Parathyroid adenoma (tissue), 2 donors: ENCODE measurements at regions not wholly inside any gene's neighbourhood (a gene's known extent, or its start where the extent isn't known, plus 50 kb on each side); places are given as distances from the start of the nearest gene placed in this dataset.
"Not testable (repeated sequence)": the region's sequence is repeated elsewhere in the genome, so short reads cannot be mapped to it uniquely, and the experiment has no call there.

Experiments
- H2AFZ ChIP-seq: fragments of 300-600 bp; sonication (generic); one replicate; pipeline ENCODE4 v1.7.0; 2017; ENCODE audit warnings: antibody characterized with exemption, mild to moderate bottlenecking
- H3K27ac ChIP-seq: fragments of 300-600 bp; sonication (generic); one replicate; pipeline ENCODE4 v1.7.0; 2017
- H3K27me3 ChIP-seq: fragments of 300-600 bp; sonication (generic); one replicate; pipeline ENCODE4 v1.7.0; 2017; ENCODE audit warnings: low read length; ENCODE audit not compliant: control insufficient read depth, insufficient read depth
- H3K36me3 ChIP-seq: fragments of 300-600 bp; sonication (generic); one replicate; pipeline ENCODE4 v1.7.0; 2017; ENCODE audit warnings: low read length; ENCODE audit not compliant: control insufficient read depth, insufficient read depth
- H3K4me1 ChIP-seq: fragments of 300-600 bp; sonication (generic); one replicate; pipeline ENCODE4 v1.7.0; 2017; ENCODE audit warnings: control low read depth
- H3K4me2 ChIP-seq: fragments of 300-600 bp; sonication (generic); one replicate; pipeline ENCODE4 v1.7.0; 2017; ENCODE audit warnings: low read length
- H3K4me3 ChIP-seq: fragments of 300-600 bp; sonication (generic); one replicate; pipeline ENCODE4 v1.7.0; 2017; ENCODE audit warnings: low read depth, low read length
- H3K79me2 ChIP-seq: fragments of 300-600 bp; sonication (generic); one replicate; pipeline ENCODE4 v1.7.0; 2017; ENCODE audit warnings: control low read depth
- H3K9ac ChIP-seq: fragments of 300-600 bp; sonication (generic); one replicate; pipeline ENCODE4 v1.7.0; 2017; ENCODE audit warnings: mild to moderate bottlenecking
- H3K9me3 ChIP-seq: fragments of 300-600 bp; sonication (generic); one replicate; pipeline ENCODE4 v1.7.0; 2017; ENCODE audit warnings: low read length; ENCODE audit not compliant: control insufficient read depth
- CTCF ChIP-seq: fragments of 300-600 bp; sonication (generic); IDR thresholded peaks from one replicate; pipeline ENCODE4 v1.7.0; 2017; ENCODE audit warnings: antibody characterized with exemption, mild to moderate bottlenecking
- donor health status: primary hyperparathyroidism.

- no peak overlapping the region for H3K4me2 ChIP-seq
- H3K27me3 ChIP-seq: no peaks in the 10 kb centered on the region
- H3K36me3 ChIP-seq: no peaks in the 10 kb centered on the region
- no peaks in the 10 kb centered on the region for H3K9me3 ChIP-seq
- H3K4me1 ChIP-seq: no peaks in the 10 kb centered on the region
- no peak overlapping the region for H3K27ac ChIP-seq
- no peaks in the 10 kb centered on the region for H3K79me2 ChIP-seq
- H3K4me3 ChIP-seq: no peak overlapping the region
- H2AFZ ChIP-seq: no peak overlapping the region
- H3K9ac ChIP-seq: no peak overlapping the region
- TF ChIP-seq CTCF: no peak
Measured at GRCh38 chr2:212794471-212794870, 255.9 kb upstream of the ERBB4 start.

- Histone ChIP-seq H3K9ac (no peak overlapping the region), H3K27ac (no peak overlapping the region), H3K9me3 (no peaks in the 10 kb centered on the region), H3K36me3 (no peaks in the 10 kb centered on the region), H3K4me1 (no peaks in the 10 kb centered on the region), H3K4me3 (no peak overlapping the region), H2AFZ (no peak overlapping the region), H3K79me2 (no peaks in the 10 kb centered on the region), H3K4me2 (no peak overlapping the region), H3K27me3 (no peaks in the 10 kb centered on the region)
- TF ChIP-seq CTCF: no peak
Measured at GRCh38 chr2:212791569-212791968, 253.0 kb upstream of the ERBB4 start.

- H3K9ac ChIP-seq, H3K36me3 ChIP-seq, H3K4me3 ChIP-seq, H3K4me1 ChIP-seq, H3K79me2 ChIP-seq, H3K27ac ChIP-seq, H3K9me3 ChIP-seq, H3K4me2 ChIP-seq, H2AFZ ChIP-seq, H3K27me3 ChIP-seq: not testable (repeated sequence)
Measured at GRCh38 chr2:212786088-212786487, 247.5 kb upstream of the ERBB4 start.

- H3K27ac ChIP-seq: no peak overlapping the region
- H3K79me2 ChIP-seq: no peaks in the 10 kb centered on the region
- no peak overlapping the region for H3K9ac ChIP-seq
- peak overlapping the region; percentile 17 for H3K4me3 ChIP-seq
- H2AFZ ChIP-seq: peak overlapping the region; percentile 12
- H3K4me1 ChIP-seq: peaks cover 4% of the 10 kb centered on the region
- peak; percentile 68 for TF ChIP-seq CTCF
- H3K4me2 ChIP-seq: peak overlapping the region; percentile 42
- H3K36me3 ChIP-seq: no peaks in the 10 kb centered on the region
- H3K9me3 ChIP-seq: no peaks in the 10 kb centered on the region
- no peaks in the 10 kb centered on the region for H3K27me3 ChIP-seq
Measured at GRCh38 chr2:212777020-212777491, 238.5 kb upstream of the ERBB4 start.

- no peak overlapping the region for H3K27ac ChIP-seq
- H3K9ac ChIP-seq: no peak overlapping the region
- H3K79me2 ChIP-seq: no peaks in the 10 kb centered on the region
- no peak overlapping the region for H2AFZ ChIP-seq
- no peak overlapping the region for H3K4me3 ChIP-seq
- no peaks in the 10 kb centered on the region for H3K27me3 ChIP-seq
- H3K4me2 ChIP-seq: no peak overlapping the region
- no peaks in the 10 kb centered on the region for H3K9me3 ChIP-seq
- no peak for TF ChIP-seq CTCF
- no peaks in the 10 kb centered on the region for H3K36me3 ChIP-seq
- H3K4me1 ChIP-seq: peaks cover 4% of the 10 kb centered on the region
Measured at GRCh38 chr2:212773808-212774339, 235.3 kb upstream of the ERBB4 start.
